ENCODE measurements at regions not wholly inside any gene's neighbourhood (a gene's known extent, or its start where the extent isn't known, plus 50 kb on each side); places are given as distances from the start of the nearest gene placed in this dataset.
A peak's percentile ranks its signal among the peaks of the same experiment; 100 is the strongest.

DNA sequence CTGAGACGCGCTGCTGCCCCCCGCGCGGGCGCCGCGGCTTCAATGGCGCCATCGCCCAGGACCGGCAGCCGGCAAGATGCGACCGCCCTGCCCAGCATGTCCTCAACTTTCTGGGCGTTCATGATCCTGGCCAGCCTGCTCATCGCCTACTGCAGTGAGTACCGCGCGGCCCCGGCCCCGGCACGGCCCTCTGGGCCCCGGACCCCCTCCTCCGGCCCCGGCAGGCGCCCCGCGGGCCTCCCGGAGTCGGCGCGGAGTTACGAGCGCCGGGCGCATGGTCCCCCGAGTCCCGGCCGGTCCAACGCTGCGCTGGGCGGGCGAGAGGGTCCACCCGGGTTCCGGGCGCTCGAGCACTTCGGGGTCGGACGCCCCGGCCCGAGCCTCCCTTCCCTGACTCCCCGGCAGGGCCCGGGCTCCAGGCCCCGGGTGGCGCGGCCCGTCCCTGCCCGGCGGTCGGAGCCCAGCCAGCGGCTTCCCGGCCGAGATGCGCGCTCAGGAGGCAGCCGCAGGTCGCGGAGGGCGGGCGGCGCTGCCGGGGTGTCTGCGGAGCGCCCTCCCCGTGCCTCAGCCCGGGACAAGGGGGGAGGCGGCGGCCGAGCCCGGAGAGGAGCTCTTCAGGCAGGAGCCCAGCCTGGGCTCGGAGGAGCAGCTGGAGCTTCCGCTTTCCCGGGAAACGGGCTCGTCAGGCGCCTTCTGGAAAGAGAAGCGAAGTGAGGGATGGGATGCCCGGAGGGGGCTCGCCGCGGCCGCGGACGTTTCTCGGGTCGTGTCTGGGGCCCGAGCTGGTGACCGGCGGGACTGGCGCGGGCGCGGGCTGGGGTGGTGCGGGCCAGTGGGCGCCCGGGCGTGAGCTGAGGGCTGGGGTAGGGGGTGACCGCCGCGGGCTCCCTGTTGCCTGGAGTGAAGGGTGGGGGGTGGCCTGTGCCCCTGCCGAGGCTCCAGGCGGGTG is 1337.8 kb downstream of the BRD1 start:
- H3K27me3 ChIP-seq (replicated peaks in 1 of 4; ENCODE audit: control extremely low read depth in 1 of 4, control insufficient read depth in 3 of 4, insufficient read depth in 4 of 4, low read length in 3 of 4), result peaks cover 0 to 41% (median 26%) of the 10 kb centered on the region in 4 experiments
- ATAC-seq (ENCODE audit: low read depth), result no peak
- no peak overlapping the region for H3K4me3 Mint-ChIP-seq
- ChIA-PET POLR2A (no interaction called here), CTCF (interaction anchor here (0.7 to 4.1 kb wide), 2 partner anchors 1047 to 1275 kb away, joined by 3 to 35 read pairs; no protein-coding TSS in a partner anchor)
- H4K20me1 ChIP-seq (ENCODE audit: control insufficient read depth, insufficient read depth, low read length, poor library complexity, severe bottlenecking), result no peaks in the 10 kb centered on the region
- no peaks in the 10 kb centered on the region for H3K9me3 Mint-ChIP-seq (ENCODE audit: insufficient read depth)
- H3K27ac Mint-ChIP-seq, result no peak overlapping the region
- peaks cover 8 to 23% of the 10 kb centered on the region in 2 donors for H3K4me1 ChIP-seq (ENCODE audit: control insufficient read depth in 2 of 2, insufficient read depth in 2 of 2, low read length in 2 of 2)
- H3K4me2 ChIP-seq (replicated peaks; ENCODE audit: low read depth, low read length, poor library complexity, severe bottlenecking), result peak overlapping the region; percentile 57
- H3K4me1 Mint-ChIP-seq, result peaks cover 14% of the 10 kb centered on the region
- intact Hi-C loops (cut with micrococcal nuclease), result loop anchor here (5.0 kb wide), 1 partner anchor 973 kb away; no protein-coding TSS in a partner anchor
- H2AFZ ChIP-seq (ENCODE audit: insufficient read depth, low read depth, low read length, poor library complexity, severe bottlenecking), result no peak overlapping the region
- peak overlapping the region in 1 of 5 experiments; percentile 12 for H3K4me3 ChIP-seq (ENCODE audit: control extremely low read depth in 1 of 5, extremely low read depth in 1 of 5, insufficient read depth in 1 of 5, low read depth in 2 of 5, low read length in 4 of 5)
- DNase-seq, result no peak
- H3K27me3 Mint-ChIP-seq, result peaks cover 59% of the 10 kb centered on the region
- no peaks in the 10 kb centered on the region for H3K36me3 ChIP-seq (replicated peaks in 1 of 2; ENCODE audit: control extremely low read depth in 1 of 2, control insufficient read depth in 1 of 2, extremely low read depth in 1 of 2, insufficient read depth in 2 of 2, low read length in 1 of 2)
- no peak overlapping the region for H3K27ac ChIP-seq (ENCODE audit: low read length in 2 of 2)
- H3K9me3 ChIP-seq (ENCODE audit: control extremely low read depth in 1 of 3, control insufficient read depth in 2 of 3, insufficient read depth in 1 of 3, low read length in 2 of 3), result peaks cover 0 to 14% (median 0%) of the 10 kb centered on the region in 3 donors
- no peak for TF ChIP-seq EZH2 (IDR thresholded peaks at IDR 0.05; ENCODE audit: borderline replicate concordance, insufficient read depth, low read depth, low read length, poor library complexity, severe bottlenecking)
- TF ChIP-seq, protein P1, sequence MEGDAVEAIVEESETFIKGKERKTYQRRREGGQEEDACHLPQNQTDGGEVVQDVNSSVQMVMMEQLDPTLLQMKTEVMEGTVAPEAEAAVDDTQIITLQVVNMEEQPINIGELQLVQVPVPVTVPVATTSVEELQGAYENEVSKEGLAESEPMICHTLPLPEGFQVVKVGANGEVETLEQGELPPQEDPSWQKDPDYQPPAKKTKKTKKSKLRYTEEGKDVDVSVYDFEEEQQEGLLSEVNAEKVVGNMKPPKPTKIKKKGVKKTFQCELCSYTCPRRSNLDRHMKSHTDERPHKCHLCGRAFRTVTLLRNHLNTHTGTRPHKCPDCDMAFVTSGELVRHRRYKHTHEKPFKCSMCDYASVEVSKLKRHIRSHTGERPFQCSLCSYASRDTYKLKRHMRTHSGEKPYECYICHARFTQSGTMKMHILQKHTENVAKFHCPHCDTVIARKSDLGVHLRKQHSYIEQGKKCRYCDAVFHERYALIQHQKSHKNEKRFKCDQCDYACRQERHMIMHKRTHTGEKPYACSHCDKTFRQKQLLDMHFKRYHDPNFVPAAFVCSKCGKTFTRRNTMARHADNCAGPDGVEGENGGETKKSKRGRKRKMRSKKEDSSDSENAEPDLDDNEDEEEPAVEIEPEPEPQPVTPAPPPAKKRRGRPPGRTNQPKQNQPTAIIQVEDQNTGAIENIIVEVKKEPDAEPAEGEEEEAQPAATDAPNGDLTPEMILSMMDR (IDR thresholded peaks at IDR 0.05), result no peak
- H3K9ac ChIP-seq (ENCODE audit: low read length), result no peak overlapping the region
- 4% methylated on average over 113 of the region's 113 CpGs for WGBS (ENCODE audit: insufficient coverage)
- no peaks in the 10 kb centered on the region for H3K79me2 ChIP-seq (ENCODE audit: control insufficient read depth, insufficient read depth, low read length)
